GM12801 (cell line): ENCODE measurements at regions not wholly inside any gene's neighbourhood (a gene's known extent, or its start where the extent isn't known, plus 50 kb on each side); places are given as distances from the start of the nearest gene placed in this dataset.

Source experiments
- TF ChIP-seq, protein P1 (sequence below): IDR thresholded peaks from one replicate; pipeline ENCODE4 v1.5.1; 2011; ENCODE audit warnings: control low read depth; ENCODE audit not compliant: insufficient read length; ENCODE audit errors: extremely low read depth

DNA sequence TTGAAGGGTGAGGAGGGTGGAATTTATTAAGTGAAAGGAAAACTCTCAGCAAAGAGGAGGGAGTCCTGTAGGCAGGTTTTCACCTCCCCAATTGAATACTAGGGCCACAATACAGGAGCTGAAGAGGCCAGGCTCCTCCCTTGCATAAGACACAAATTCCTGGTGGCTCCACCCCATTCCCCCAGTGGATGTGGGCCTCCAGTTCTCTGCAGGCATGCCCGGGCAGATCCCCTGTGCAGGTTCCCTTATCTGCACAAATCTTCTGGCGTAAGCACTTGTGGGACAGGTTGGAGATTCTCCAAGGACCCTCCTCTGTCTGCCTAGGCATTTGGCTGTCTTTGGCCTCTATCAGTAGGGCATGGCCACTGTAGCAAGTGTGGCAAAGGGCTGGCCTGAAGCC lies 847.1 kb upstream of the MBL2 start:
- TF ChIP-seq, protein P1, sequence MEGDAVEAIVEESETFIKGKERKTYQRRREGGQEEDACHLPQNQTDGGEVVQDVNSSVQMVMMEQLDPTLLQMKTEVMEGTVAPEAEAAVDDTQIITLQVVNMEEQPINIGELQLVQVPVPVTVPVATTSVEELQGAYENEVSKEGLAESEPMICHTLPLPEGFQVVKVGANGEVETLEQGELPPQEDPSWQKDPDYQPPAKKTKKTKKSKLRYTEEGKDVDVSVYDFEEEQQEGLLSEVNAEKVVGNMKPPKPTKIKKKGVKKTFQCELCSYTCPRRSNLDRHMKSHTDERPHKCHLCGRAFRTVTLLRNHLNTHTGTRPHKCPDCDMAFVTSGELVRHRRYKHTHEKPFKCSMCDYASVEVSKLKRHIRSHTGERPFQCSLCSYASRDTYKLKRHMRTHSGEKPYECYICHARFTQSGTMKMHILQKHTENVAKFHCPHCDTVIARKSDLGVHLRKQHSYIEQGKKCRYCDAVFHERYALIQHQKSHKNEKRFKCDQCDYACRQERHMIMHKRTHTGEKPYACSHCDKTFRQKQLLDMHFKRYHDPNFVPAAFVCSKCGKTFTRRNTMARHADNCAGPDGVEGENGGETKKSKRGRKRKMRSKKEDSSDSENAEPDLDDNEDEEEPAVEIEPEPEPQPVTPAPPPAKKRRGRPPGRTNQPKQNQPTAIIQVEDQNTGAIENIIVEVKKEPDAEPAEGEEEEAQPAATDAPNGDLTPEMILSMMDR, result no peak

DNA sequence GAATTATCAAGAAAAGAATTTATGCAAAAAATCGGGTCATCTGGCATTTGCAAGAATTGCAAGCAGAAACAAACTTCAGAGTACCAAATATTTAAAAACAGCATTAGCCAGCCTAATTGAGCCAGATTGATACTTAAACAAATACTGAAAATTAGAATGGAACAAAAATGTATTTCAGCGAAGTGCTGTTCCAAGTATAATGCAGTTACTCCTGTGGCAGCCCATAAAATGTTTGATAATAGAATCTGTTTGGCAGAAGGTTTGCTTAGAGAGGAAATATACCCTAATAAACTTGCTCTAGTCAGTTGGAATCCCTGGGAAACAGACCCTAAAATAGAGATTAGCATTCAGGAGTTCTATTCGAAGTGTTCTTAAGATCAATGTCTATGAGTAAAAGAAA lies 835.1 kb upstream of the MBL2 start:
- TF ChIP-seq, protein P1, result no peak

DNA sequence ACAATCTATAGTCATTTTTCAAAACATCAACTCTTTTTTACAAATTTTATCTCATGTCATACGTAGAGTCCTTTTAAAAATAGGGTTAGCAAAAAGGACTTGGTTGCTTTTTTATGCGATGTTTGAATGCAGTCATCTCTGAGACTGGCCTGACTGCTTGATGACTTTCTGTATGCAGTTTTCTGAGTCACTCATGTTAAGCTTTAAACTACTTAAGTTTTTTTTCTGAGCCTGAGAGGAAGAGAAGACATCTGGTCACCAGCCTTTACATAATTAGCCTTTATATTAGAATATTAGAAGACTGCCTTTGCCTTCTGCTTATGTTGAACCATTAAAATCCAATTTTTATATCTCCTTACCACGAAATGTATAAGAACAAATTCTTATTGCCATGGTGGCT lies 834.4 kb upstream of the MBL2 start:
- TF ChIP-seq, protein P1, result no peak

DNA sequence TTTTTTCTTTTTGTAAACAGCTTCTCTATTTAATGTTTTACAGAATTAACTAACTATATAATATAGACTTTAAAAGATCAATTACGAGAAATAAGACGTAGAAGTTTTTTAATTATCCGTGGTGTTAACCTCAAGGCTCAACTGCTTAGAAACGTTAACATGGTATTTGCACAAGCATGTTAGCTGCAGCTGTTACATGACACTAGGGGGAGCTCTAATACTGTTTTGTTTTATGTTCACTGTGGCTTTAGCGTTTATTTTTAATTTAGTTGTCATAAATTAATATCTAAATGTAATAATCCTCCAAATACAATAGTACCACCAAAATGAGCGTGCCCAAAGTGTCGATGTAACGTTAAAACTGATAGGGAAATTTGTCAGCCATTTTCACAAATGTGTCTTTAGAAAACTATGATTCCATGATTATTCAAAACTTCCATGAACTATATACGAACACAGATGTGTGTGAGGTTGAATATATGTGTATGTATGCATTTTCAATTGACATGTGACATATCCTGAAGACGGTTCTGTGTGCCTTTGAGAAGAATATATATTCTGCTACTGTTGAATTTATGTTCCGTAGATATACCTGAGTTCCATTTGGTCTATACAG lies 828.8 kb upstream of the MBL2 start:
- TF ChIP-seq, protein P1, result no peak

DNA sequence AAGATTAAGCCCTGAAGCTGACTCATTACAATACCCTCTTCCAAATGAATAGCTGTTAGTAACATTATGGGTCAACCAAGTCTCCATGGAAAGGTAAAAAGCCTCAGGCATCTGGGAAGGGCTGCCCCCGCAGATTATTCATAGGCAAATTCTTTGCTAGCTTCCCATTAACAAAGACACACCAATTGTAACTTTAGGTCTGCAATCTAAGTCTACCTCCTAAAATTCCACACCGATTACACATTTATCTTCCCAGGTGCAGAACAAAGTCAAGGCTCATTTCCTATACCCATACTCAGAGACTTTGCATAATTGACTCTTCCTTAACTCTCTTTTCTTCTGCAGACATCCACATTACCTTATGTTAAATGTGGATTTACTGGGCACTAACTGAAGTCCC lies 826.3 kb upstream of the MBL2 start:
- TF ChIP-seq, protein P1, result no peak

DNA sequence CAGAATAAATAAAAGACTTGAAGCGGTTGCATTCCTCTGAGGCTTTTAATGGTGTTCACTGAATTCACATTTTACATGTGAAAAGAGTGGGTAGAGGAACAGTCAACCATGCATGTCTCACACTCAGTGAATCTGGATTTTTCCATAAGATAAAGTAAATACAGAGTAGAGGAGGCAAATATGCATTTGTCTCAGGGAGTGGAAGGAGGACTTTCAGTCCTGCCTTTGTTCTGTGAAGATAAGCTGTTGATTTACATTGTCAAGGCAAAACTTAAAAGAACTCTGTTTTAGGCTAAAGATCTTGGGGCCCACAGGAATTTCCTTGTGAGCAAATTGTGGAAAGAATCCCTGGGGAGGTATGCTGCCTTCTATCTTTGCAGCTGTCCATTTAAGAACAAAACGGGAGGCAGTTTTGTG lies 825.3 kb upstream of the MBL2 start:
- TF ChIP-seq, protein P1, result no peak

DNA sequence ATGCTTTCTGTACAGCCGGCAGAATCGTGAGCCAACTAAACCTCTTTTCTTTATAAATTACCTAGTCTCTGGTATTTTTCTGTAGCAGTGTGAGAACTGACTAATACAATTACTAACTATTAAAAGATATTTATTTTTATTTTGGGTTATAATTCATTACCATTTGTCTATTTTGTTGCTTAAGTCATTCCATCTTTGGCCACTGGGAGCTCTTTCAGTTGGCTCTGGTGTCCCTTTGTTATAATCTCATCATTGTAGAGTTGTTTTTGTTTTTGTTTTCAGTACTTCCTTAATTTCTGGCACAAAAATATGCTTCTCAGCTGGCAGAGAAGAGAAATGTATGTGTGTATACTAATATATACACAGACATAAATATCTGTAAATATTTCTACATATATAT lies 807.9 kb upstream of the MBL2 start:
- TF ChIP-seq, protein P1, result no peak
